Peyer's patch (tissue), 4 donors: ENCODE measurements at regions not wholly inside any gene's neighbourhood (a gene's known extent, or its start where the extent isn't known, plus 50 kb on each side); places are given as distances from the start of the nearest gene placed in this dataset.

Experiments
- CTCF ChIP-seq, 6 experiments: fragments of 450-650 bp in 4 of 6; fragments of 200-600 bp in 2 of 6; sonication (generic) in 1 of 6; IDR thresholded peaks; one replicate each; pipeline ENCODE4 v1.5.1; 2017 to 2019; ENCODE audit warnings: antibody characterized with exemption in 6 of 6, mild to moderate bottlenecking in 3 of 6, moderate library complexity in 1 of 6
- POLR2A ChIP-seq, 2 donors: fragments of 450-650 bp; IDR thresholded peaks; one replicate each; pipeline ENCODE4 v1.5.1; 2017; ENCODE audit warnings: antibody characterized with exemption in 2 of 2, mild to moderate bottlenecking in 2 of 2, moderate library complexity in 2 of 2

- TF ChIP-seq CTCF (IDR thresholded peaks at IDR 0.05) (no peak), POLR2A (IDR thresholded peaks at IDR 0.05) (no peak)
These were observed 78.3 kb upstream of the POLG start for GRCh38 chr15:89412905-89413411.
